G401.6 (cell line): ENCODE measurements at regions not wholly inside any gene's neighbourhood (a gene's known extent, or its start where the extent isn't known, plus 50 kb on each side); places are given as distances from the start of the nearest gene placed in this dataset.

ENCODE experiments used
- FAIRE-seq: peaks from 2 replicates; lab custom pipeline; 2012; peaks lifted over from hg19 to GRCh38; lab: Jason Lieb, UNC

DNA sequence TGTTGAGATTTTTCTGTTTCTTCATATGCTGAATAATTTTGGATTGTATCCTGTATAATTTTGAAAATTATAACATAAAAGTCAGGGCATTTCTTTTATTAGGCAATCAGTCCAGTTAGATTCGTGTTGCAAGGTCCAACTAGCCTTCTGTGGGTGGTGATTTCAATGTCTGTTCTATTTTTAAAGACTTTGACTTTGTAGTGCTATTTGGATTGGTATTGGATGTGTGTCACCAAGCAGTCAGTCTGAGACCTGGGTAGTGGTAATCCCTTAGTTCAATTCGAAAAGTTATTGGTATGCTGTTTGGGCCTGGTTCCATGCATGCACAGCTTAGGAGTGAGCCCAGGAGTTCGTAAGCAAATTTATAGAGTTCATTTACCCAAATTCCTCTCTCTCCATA, 82.2 kb downstream of the EPDR1 start:
- FAIRE-seq, result no peak

DNA sequence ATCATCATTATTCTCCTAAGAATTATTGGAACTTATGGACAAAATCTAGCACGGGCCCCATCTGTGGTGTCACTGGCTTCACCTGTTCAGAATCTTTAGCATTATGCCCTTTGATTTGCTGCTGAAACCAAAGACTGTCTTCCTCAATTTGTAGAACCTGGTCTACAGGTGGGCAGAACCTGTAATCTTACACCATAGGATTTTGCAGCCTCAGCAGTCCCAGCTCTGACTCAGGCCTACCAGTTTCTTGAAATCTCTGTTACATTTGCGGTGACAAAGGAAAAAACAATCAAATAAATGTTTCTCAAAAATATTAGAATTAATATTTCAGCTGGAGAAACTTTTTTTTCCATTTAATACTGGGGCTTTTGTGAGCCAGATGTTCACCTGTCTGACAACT, 86.1 kb downstream of the EPDR1 start:
- FAIRE-seq, result no peak

DNA sequence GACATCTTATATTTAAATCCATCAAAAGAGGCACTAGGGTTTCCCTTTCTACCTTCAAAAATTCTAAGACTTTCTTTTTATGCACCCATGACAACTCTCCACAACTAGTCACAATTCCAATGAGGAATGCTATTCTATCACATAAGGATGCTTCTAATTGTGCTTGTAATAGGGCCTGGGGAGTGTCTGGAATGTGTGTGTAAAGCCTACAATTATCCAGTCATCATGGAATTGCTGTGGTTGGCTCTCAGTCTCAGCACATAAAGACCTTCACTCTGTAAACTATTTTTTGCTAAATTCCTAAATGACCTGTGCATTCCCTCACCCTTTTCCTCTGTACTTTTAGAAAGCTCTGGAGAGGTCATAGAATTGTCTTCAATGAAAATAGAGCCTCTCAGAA, 86.7 kb downstream of the EPDR1 start:
- no peak for FAIRE-seq

DNA sequence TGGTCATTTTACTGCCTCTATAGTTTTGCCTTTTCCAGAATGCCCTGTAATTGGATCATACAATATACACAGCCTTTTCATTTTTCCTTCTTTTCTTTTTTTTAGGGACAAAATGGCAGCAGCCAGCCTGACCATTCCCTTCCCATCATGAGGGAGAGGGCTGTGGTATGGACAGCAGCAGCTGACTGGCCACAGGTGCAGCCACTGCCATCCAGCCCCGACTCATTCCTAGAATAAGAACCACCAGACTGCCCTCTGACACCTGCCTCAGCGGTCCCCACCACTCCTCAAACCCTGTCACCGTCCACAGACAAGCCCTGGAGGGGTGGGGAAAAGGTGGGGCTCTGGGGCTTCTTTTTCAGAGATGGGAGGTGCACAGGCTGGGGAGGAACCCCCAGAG, 92.8 kb downstream of the EPDR1 start:
- no peak for FAIRE-seq

DNA sequence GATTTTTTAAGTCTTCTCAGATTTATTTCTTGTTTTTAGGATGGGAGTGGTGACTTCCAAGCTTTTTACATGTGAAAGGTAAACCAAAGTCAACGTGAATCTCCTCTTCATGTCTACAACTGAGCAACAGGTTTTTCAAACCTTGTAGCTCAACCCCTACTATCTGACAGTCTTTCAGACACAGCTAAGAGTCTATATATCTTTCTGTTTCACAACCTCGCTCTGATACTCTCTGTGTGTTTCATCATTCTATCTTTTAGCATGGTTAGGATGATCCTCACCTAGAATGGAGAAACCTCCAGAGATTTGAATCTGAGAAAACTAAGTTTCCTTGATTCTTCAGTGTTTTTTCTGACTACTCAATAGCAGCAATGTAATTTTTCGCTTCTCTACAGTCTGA, 96.1 kb downstream of the EPDR1 start:
- FAIRE-seq, result no peak

DNA sequence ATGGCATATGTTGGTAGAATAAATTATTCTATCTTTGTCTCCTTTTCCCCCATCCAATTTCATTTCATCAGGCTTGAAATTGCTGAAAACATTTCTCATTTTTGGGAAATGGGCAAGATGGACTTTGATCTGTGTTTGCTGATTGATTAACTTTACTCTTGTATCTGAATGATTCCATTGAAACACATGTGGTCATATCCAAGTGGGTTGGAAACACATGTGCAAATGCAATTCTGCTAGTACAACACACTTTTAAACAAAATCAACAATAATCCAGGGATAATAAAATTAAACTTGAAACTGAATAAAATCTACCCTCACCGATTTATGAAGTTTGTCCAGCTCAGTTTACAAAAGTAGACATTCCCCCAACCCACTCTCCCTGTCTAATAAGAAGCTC, 96.9 kb downstream of the EPDR1 start:
- no peak for FAIRE-seq

DNA sequence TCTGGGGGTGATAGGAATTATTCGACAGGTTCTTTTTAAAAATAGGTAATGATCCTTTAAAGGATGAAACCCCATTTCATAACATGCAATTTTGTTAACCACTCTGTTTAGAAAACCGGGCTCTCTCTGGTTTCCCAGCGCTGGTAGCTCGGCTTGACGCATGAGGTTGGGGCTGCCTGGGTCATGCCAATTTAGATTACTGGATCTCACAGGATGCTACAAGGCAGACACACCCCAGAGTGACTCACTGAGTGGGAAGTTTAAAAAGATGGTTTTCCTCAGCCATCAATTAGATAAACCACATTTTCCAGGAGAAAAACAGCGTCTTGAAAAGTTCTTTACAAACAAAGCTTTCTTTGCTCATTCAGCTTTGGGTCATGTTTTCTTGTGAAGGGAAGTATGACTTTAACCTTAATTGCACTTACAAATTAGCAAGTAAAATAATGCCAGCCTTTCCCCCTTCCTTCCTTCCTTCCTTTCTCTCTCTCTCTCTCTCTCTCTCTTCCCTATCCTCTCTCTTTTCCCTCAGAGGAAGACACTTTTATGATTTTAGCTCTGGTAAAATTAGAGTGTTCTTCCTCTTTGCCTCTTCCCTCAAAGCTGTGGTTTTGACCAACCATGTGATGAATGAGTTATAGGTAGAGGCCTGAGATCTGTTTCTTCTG, 99.8 kb downstream of the EPDR1 start:
- FAIRE-seq, result no peak

DNA sequence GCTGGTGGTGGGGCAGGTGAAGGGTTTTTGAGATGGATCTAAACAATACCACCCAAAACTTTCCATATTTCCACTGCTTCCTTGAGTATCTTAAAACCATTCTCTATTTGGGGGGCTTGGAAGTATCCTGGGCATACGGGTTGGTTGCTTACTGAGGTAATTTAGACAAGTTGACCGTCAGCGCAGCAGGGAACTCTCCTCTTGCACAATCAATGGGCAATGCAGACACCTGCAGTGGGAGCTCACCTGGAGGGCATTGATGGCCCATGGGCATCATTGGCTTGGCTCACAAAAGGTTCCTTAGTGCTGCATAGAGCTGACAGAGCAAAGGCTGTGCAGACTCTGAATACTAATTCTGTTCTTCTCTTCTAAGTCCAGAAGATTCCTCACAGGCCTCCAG, 101.5 kb downstream of the EPDR1 start:
- no peak for FAIRE-seq

DNA sequence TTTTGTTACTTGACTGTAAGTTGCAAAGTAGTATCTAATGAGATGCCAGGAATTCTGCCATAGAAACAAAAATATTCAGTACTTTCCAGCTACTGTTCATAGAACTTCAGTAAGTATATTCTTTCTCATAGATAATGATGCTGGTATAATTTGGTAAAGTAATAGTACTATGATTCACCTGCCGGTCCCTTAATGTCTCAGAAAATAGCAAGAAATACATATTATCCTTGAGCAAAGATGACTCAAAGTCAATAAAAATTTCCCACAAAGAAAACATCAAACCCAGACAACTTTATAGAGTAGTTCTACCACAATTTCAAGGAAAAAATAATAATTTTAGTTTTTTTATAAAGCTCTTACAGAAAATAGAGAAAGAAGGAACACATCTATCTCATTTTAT, 105.4 kb downstream of the EPDR1 start:
- no peak for FAIRE-seq

DNA sequence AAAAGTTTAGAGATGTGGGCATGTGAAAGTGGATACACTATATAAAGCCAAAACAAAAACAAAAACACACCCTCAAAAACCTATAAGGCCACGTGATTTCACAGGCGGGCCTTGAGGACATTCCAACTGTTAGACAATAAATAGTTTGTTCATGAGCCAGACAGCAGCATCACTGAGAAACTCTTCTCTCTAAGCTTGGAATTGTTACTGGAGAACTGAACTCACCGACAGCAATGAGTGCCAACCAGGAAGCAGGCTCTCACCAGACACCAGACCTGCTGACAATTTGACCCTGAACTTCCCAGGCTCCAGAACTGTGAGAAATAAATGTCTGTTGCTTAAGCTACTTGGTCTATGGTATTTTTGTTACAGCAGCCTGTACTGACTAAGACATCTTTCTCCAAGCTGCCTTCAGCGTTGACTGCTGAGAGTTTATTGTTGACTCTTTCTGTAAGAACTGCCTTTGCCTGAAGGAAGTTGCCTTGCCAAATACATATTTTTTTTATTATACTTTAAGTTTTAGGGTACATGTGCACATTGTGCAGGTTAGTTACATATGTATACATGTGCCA, 107.5 kb downstream of the EPDR1 start:
- FAIRE-seq, result no peak

DNA sequence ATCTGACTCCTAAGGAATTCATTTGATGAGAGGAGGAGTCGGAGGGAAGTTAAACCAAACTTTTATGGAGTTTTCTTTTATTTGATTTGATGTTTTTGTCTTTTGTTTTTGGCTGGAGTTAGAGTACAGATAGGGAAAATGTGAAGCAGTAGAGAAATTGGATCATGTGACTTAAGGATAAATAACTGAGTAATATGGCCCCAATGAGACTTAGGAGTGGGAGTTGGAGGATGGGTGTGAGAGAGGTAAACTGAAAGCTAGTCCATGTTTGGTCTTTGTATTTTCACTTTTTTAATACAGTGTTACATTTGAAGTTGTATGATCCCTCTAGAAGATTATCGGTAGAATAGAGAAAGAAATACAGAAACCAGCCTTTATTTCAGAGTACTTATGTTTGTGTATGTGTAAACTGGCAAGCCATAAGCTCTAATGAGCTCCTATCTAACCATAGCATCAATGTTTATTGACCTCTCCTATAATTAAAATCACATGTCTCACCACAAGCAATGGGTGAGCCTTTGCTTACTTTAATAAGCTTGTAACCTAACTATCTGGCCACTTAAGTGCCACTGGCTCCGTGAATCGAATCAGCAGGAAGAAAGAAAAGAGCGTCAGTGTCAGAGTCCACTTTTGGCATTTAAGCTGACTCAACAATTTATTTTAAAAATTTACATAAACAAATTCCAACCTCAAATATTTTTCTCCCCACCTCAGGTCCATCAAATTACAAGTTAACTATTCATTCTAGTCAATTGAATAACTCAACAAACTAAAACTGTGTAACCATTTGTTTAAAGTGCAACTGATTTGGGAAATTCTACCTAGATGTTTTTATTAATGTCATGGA, 113.8 kb downstream of the EPDR1 start:
- no peak for FAIRE-seq

DNA sequence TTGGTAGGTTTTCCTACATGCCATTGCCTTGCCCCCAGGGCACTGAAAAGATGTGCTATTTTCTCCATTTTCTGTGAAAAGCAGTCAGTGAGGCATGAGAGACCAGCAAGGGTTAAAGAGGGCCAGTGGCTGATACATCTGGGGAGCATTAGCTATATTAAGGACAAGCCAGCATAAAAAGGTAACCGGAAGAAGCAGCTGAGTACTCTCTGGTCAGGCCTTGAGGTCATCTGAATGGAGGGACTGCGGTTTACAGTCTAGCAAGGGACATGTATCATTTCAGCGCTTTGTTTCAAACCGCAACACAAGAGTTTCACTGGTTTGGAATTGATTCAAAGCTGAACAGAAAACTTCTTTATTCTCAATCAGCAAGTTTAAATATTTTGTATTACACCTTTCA, 120.4 kb downstream of the EPDR1 start:
- no peak for FAIRE-seq

DNA sequence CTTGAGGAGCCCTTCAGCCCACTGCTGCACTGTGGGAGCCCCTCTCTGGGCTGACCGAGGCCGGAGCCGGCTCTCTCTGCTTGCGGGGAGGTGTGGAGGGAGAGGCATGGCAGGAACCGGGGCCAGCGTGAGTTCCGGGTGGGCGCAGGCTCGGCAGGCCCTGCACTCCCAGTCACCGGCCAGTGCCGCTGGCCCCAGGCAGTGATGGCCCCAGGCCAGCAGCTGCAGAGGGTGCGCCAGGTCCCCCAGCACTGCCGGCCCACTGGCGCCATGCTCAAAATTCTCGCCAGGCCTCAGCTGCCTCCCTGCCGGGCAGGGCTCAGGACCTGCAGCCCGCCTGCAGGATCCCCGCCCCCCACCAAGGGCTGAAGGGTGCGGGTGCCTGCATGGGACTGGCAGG, 128.4 kb upstream of the STARD3NL start:
- FAIRE-seq, result no peak

DNA sequence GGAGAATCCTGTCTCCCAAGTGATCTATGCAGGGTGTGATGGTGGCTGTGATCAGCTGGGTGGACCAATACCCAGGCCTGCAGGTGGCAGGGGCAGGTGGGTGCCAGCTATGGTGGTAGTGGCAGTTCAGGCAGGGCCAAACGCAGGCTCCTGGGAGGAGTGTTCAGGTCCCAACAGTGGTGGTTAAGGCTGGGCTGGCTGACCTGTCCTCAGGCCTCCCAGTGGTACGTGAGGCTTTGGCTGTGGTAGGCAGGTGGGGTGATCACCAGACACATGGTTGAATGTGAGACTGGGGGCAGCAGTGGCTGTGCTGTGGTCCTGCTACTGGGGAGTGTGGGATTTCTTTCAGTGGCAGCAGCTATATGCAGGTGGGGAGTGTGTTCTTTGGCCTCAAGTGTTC, 126.7 kb upstream of the STARD3NL start:
- no peak for FAIRE-seq

DNA sequence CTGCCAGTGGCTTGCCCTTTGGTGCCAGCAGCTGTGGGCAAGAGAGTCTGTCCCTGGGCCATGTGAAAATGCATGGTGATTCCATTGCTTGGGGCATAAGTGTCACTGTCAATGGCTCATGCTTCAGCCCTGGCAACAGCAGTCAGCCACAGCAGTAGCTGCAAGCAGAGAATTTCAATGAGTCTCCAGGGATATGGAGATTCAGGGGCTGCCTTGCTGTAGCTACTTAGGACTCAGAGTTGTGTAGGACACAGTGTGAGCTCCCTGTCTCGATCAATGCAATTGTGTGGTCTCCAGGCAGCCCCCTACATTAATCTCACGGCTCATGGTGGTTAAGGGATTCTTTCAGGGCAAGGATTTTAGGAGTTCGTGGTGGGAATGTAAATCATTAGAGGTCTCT, 126.3 kb upstream of the STARD3NL start:
- no peak for FAIRE-seq

DNA sequence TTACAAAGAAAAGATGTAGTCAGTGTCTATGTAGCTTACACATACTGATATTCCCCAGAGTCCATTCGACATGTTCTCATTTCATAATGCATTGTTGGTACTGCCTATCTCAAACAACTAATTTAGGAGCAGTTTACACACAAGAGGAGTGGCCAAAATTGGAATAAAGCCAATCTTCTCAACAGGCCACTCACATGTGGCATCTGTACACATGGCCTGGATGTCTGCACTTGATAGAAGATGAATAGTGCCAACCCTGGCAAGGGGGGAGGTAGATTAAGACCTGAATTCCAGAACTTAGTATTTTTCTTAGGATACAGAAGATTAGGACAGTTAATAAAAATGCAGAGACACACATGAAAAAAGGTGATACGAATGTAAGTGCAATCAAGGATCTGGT, 125.3 kb upstream of the STARD3NL start:
- no peak for FAIRE-seq

DNA sequence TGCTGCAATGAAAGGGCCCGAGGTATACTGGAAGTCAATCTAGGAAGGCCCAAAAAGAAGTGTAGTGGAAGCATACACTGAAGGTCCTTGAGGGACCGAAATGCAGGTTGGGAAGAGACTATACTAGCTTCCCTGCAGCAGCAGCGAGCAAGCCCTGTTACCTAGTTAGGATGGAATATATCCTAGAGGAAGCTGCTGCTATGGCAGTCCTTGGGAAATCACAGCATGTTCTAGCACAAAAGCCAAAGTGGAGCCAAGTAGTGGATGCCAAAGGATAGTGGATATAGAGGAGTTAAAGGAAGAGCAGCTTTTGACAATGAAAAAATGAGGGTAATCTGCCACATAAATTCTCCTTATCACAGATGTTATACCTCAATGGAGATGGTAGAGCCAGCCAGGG, 123.8 kb upstream of the STARD3NL start:
- no peak for FAIRE-seq

DNA sequence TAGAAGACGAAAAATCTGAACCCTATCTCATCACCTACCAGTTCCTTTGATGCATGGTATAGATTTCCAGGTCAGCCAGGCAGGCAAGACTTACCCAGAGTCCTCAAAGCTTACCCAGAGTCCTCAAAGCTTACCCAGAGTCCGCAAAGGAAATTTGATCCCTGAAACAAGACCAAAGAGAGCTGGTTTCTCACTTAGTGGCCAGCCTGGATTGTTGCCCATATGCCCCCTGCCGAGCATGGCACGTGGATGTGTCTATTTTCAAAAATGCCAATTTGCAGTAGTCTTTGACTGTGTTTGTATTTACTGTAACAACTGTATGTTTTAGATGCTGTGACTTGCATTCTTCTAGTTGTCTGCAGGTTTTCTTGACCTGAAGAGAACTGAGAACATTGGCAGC, 120.2 kb upstream of the STARD3NL start:
- FAIRE-seq, result no peak

DNA sequence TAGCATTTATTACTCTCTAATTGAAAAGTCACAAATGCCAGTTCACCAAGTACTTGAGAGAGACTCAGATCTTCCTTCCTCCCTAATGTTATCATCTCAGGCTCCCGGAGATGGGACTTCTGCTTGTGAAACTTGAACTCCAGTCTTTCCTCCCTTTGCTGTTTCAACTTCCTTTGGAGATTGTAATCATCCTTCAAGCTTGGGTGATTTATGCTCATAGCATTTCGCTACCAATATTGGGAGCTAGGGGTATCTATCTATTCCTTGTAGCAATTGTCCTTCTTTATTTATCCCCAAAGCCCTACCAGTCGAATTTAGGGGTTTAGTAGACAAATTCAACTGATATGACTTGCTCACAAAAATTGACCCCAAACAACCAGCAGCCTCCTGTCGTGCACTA, 117.9 kb upstream of the STARD3NL start:
- no peak for FAIRE-seq

DNA sequence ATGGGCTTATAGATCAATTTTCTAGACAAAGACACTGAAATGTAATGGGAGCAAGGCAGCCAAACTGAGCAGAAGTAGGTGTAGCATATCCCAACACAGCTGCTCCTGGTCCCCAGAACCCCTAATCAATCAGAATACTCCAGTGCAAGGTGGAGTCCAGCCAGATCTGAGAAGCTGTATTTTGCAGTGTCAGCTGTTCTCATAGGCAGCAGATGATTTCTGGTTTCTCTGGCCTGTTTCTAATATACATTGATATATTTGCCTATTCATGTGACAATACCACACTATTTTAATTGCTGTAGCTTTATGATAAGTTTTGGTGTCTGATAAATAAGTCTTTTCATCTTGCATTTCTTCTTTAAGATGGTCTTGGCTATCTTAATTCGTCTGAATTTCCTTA, 117.4 kb upstream of the STARD3NL start:
- FAIRE-seq, result no peak

DNA sequence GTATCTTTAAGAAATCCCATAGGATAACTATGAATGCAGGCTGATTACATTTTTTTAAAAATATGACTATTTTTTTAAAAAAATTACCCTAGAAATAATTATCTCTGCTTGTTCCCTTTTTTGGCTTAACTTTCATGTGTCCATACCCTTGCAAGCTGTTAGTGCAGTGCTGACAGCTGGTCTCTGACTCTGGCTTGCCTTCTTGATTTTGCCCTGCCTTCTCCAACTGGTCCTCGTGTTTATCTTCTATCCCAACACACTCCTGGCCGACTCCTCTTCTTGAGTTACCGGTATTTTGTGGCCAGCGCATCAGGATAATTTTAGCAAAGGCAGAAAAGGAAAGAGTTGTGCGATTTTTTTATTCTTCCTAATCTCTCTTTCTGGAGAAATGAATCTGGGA, 111.7 kb upstream of the STARD3NL start:
- no peak for FAIRE-seq

DNA sequence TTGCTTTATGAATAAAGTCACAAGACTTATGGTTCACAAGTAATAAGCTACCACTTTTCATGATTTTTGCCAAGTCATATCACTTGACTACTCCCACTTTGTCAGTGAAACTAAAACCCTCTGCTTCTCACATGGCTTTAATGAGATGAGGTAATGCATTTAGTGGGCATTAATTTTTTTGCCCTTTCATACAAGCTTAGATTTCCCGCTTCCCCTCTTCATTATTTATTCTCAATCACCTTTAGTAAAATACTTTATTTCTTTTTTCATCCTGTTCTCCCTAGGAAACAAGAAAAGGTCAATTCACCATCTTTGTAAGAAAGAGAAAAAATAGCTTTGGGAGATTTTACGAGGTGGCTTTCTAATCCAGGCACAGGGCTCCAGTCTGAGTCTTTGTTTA, 109.6 kb upstream of the STARD3NL start:
- no peak for FAIRE-seq

DNA sequence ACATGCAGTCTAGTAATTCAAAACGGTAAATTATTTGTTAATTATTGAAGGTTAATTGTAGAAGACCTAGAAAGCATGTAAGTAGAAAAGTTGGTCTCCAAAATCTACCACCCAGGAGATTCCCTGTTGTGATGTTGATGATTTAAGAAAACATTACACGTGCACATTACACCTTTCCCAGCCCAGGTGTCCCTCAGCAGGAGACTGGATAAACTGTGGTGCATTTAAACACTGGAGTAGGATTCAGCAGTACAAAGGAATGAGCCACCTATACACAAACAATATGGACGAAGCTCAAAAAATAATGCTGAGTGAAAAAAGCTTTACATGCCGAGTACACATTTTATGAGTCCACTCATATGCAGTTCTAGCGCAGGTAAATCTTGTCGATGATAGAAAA, 109.0 kb upstream of the STARD3NL start:
- no peak for FAIRE-seq

DNA sequence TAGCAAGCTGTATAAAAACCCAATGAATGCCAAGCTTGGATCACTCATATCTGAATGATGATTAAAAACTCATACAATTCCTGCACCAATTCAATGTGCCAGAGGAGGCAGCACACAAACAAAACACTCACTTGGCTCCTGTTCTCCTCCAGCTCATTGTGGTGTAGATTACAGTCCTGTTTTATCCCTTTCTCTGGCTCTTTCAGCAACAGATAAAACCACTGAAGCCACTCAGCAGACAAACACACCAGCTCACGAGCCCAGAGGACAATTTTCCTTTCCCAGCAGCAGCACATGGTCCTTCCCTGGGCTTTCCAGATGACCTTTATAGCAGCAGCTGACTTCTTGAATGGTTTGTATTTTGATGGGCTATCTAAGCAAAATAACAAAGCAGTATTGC, 107.3 kb upstream of the STARD3NL start:
- FAIRE-seq, result no peak
